Loucy (cell line): ENCODE measurements at regions not wholly inside any gene's neighbourhood (a gene's known extent, or its start where the extent isn't known, plus 50 kb on each side); places are given as distances from the start of the nearest gene placed in this dataset.

ENCODE experiments used
- H2AFZ ChIP-seq: fragments of 200-600 bp; sonication (generic); 2 replicates; pipeline ENCODE4 v1.6.0; 2016; ENCODE audit warnings: antibody characterized with exemption, mild to moderate bottlenecking, low read length, moderate library complexity
- H3F3A ChIP-seq: fragments of 200-600 bp; 2 replicates; pipeline ENCODE4 v1.6.0; 2016; ENCODE audit warnings: antibody characterized with exemption, low read depth, mild to moderate bottlenecking
- H3K27me3 ChIP-seq: fragments of 200-600 bp; sonication (generic); 2 replicates; pipeline ENCODE4 v1.6.1; 2014; ENCODE audit warnings: low read length, mild to moderate bottlenecking; ENCODE audit not compliant: insufficient read depth, poor library complexity, severe bottlenecking
- H3K36me3 ChIP-seq: fragments of 200-600 bp; sonication (generic); 2 replicates; pipeline ENCODE4 v1.6.1; 2016; ENCODE audit warnings: low read length; ENCODE audit not compliant: insufficient read depth
- H3K4me1 ChIP-seq: fragments of 200-600 bp; sonication (generic); 2 replicates; pipeline ENCODE4 v1.5.1; 2014; ENCODE audit warnings: low read length, mild to moderate bottlenecking; ENCODE audit not compliant: insufficient read depth, poor library complexity, severe bottlenecking
- H3K4me2 ChIP-seq: fragments of 200-600 bp; sonication (generic); 2 replicates; pipeline ENCODE4 v1.6.0; 2014; ENCODE audit warnings: antibody characterized with exemption, low read length, low read depth, mild to moderate bottlenecking; ENCODE audit not compliant: poor library complexity, severe bottlenecking
- H3K4me3 ChIP-seq: fragments of 200-600 bp; sonication (generic); 2 replicates; pipeline ENCODE4 v1.5.1; 2014; ENCODE audit warnings: low read length, mild to moderate bottlenecking, mixed read lengths; ENCODE audit not compliant: poor library complexity, severe bottlenecking
- H3K79me2 ChIP-seq: fragments of 200-600 bp; sonication (generic); 2 replicates; pipeline ENCODE4 v1.6.1; 2014; ENCODE audit warnings: low read length; ENCODE audit not compliant: insufficient read depth
- H3K9ac ChIP-seq: fragments of 200-600 bp; sonication (generic); 2 replicates; pipeline ENCODE4 v1.6.0; 2014; ENCODE audit warnings: mild to moderate bottlenecking, low read depth, low read length, moderate library complexity; ENCODE audit not compliant: poor library complexity, severe bottlenecking
- H3K9me2 ChIP-seq: fragments of 200-600 bp; sonication (generic); replicated peaks from 2 replicates; pipeline ENCODE4 v1.6.1; 2016; ENCODE audit warnings: low read depth, low read length, mixed read lengths
- H3K9me3 ChIP-seq: fragments of 200-600 bp; sonication (generic); 2 replicates; pipeline ENCODE4 v1.6.1; 2014; ENCODE audit warnings: mild to moderate bottlenecking, antibody characterized with exemption, low read length, low read depth; ENCODE audit not compliant: insufficient read depth
- H4K20me1 ChIP-seq: fragments of 200-600 bp; sonication (generic); 2 replicates; pipeline ENCODE4 v1.6.0; 2014; ENCODE audit warnings: antibody characterized with exemption, low read length, mild to moderate bottlenecking; ENCODE audit not compliant: insufficient read depth, poor library complexity, severe bottlenecking
- EZH2phosphoT487 ChIP-seq: fragments of 200-600 bp; IDR thresholded peaks from 2 replicates; pipeline ENCODE4 v1.6.1; 2018; ENCODE audit warnings: antibody characterized with exemption, mild to moderate bottlenecking, moderate library complexity, borderline replicate concordance
- TF ChIP-seq, protein P1 (sequence below): fragments of 200-600 bp; sonication (generic); conservative IDR thresholded peaks from 2 replicates; pipeline ENCODE4 v1.5.1; 2014; ENCODE audit warnings: mild to moderate bottlenecking, antibody characterized with exemption, low read length

DNA sequence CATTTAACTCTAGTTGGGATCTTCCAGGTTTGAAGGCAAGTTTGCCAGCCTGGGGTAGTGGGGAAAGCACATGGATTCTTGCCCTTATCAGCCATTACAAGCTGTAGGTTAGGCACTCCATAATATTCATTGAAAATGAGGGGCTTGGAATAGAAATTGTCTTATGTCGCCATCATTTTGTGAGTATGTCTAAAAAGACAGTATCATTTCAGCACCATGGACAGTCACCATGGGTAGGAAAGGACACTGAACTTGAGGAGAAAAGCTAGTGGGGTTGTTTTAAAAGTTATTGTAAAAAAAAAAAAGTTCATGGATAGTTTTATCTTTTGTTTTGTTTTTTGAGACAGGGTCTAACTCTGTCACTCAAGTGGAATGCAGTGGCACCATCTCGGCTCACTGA is 356.1 kb downstream of the HNRNPD start:
- Histone ChIP-seq H2AFZ (no peak overlapping the region), H4K20me1 (no peaks in the 10 kb centered on the region), H3K4me1 (no peaks in the 10 kb centered on the region), H3K79me2 (no peaks in the 10 kb centered on the region), H3K9me2 (no peaks in the 10 kb centered on the region), H3K36me3 (no peaks in the 10 kb centered on the region), H3F3A (no peaks in the 10 kb centered on the region), H3K9me3 (no peaks in the 10 kb centered on the region), H3K9ac (no peak overlapping the region), H3K4me2 (no peak overlapping the region), H3K27me3 (no peaks in the 10 kb centered on the region), H3K4me3 (no peak overlapping the region)
- TF ChIP-seq, protein P1, sequence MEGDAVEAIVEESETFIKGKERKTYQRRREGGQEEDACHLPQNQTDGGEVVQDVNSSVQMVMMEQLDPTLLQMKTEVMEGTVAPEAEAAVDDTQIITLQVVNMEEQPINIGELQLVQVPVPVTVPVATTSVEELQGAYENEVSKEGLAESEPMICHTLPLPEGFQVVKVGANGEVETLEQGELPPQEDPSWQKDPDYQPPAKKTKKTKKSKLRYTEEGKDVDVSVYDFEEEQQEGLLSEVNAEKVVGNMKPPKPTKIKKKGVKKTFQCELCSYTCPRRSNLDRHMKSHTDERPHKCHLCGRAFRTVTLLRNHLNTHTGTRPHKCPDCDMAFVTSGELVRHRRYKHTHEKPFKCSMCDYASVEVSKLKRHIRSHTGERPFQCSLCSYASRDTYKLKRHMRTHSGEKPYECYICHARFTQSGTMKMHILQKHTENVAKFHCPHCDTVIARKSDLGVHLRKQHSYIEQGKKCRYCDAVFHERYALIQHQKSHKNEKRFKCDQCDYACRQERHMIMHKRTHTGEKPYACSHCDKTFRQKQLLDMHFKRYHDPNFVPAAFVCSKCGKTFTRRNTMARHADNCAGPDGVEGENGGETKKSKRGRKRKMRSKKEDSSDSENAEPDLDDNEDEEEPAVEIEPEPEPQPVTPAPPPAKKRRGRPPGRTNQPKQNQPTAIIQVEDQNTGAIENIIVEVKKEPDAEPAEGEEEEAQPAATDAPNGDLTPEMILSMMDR: no peak
- no peak for TF ChIP-seq EZH2phosphoT487

DNA sequence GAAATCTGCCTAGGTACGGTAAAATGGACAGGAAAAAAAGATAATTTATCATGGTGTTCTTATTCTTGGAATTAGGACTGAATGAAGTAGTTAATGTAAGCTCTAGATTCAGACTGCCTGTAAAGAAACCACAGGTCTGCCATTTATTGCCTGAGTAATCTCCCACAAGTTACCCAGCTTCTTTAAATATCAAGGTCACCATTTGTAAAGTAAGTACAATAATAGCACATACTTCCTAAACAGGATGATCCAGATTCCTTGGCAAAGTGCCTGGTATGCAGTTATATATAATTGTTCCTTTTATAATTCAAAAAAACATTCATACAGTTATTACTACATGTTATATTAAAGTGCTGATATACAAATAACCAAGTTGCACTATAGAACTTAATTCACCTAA is 368.6 kb downstream of the HNRNPD start:
- Histone ChIP-seq H3K9ac (no peak overlapping the region), H3K9me3 (no peaks in the 10 kb centered on the region), H3K9me2 (no peaks in the 10 kb centered on the region), H3K36me3 (no peaks in the 10 kb centered on the region), H3K4me1 (no peaks in the 10 kb centered on the region), H3F3A (no peaks in the 10 kb centered on the region), H2AFZ (no peak overlapping the region), H3K27me3 (no peaks in the 10 kb centered on the region), H4K20me1 (no peaks in the 10 kb centered on the region), H3K4me2 (no peak overlapping the region), H3K79me2 (no peaks in the 10 kb centered on the region), H3K4me3 (no peak overlapping the region)
- TF ChIP-seq, protein P1: no peak
- TF ChIP-seq EZH2phosphoT487: no peak

DNA sequence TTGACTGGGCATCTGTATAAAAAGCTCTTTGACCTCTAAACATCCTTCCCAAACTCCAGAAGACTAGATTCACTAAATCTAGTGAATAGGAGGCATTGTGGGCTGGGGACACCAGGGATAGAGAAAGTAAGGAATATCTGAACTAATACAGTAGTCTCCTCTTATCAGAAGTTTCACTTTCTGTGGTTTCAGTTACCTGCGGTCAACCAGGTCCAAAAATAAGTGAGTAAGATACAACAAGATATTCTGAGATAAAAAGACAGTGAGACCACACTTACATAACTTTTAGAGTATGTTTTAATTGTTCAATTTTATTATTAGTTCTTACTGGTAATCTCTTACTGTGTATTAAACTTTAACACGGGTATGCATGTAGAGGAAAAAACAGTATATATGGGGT is 376.5 kb downstream of the HNRNPD start:
- Histone ChIP-seq H3K36me3 (no peaks in the 10 kb centered on the region), H3K4me2 (no peak overlapping the region), H3K4me1 (no peaks in the 10 kb centered on the region), H3K9ac (no peak overlapping the region), H3K27me3 (no peaks in the 10 kb centered on the region), H4K20me1 (no peaks in the 10 kb centered on the region), H3K9me3 (no peaks in the 10 kb centered on the region), H3K79me2 (no peaks in the 10 kb centered on the region), H3K9me2 (no peaks in the 10 kb centered on the region), H3K4me3 (no peak overlapping the region), H2AFZ (no peak overlapping the region), H3F3A (no peaks in the 10 kb centered on the region)
- TF ChIP-seq, protein P1: no peak
- no peak for TF ChIP-seq EZH2phosphoT487
